Activated naive CD4-positive, alpha-beta T cell treated with anti-CD3 and anti-CD28 coated beads, Interleukin-2, amount 10 ng/mL, durations not matched to agents 7 days and 5 days (primary cell): ENCODE measurements at regions not wholly inside any gene's neighbourhood (a gene's known extent, or its start where the extent isn't known, plus 50 kb on each side); places are given as distances from the start of the nearest gene placed in this dataset.
"Not testable (repeated sequence)": the region's sequence is repeated elsewhere in the genome, so short reads cannot be mapped to it uniquely, and the experiment has no call there.

Experiments
- CTCF ChIA-PET: fragments of 350-600 bp; sonication (Branson Sonifier 250); formaldehyde crosslinking; loops from one replicate; lab custom pipeline; 2021; ENCODE audit warnings: antibody characterized with exemption; lab: Charles Lee
- DNase-seq: peaks from one replicate; pipeline ENCODE4 v3.0.0-alpha.2; 2020
- H3K27ac Mint-ChIP-seq: one replicate; pipeline ENCODE4 v1.8.0; 2021; ENCODE audit warnings: mild to moderate bottlenecking, moderate library complexity, mixed read lengths
- H3K27me3 Mint-ChIP-seq: one replicate; pipeline ENCODE4 v1.8.0; 2021; ENCODE audit warnings: mild to moderate bottlenecking, mixed read lengths
- H3K36me3 Mint-ChIP-seq: one replicate; pipeline ENCODE4 v1.8.0; 2021; ENCODE audit warnings: mixed read lengths
- H3K4me1 Mint-ChIP-seq: one replicate; pipeline ENCODE4 v1.8.0; 2021; ENCODE audit warnings: mixed read lengths
- H3K4me3 Mint-ChIP-seq: one replicate; pipeline ENCODE4 v1.8.0; 2021; ENCODE audit warnings: mild to moderate bottlenecking, moderate library complexity, mixed read lengths
- H3K9me3 Mint-ChIP-seq: one replicate; pipeline ENCODE4 v1.8.0; 2021; ENCODE audit warnings: mixed read lengths

GRCh38 chr21:9949510-9950289 is 571.7 kb upstream of the TPTE start:
- H3K4me3 Mint-ChIP-seq, H3K27me3 Mint-ChIP-seq, CTCF ChIA-PET, DNase-seq, H3K36me3 Mint-ChIP-seq, H3K27ac Mint-ChIP-seq, H3K4me1 Mint-ChIP-seq: not testable (repeated sequence)
- H3K9me3 Mint-ChIP-seq: peaks cover 33% of the 10 kb centered on the region

GRCh38 chr21:9950363-9950762 is 571.0 kb upstream of the TPTE start:
- CTCF ChIA-PET, H3K4me3 Mint-ChIP-seq, H3K36me3 Mint-ChIP-seq, DNase-seq, H3K27ac Mint-ChIP-seq, H3K4me1 Mint-ChIP-seq, H3K27me3 Mint-ChIP-seq: not testable (repeated sequence)
- H3K9me3 Mint-ChIP-seq: peaks cover 31% of the 10 kb centered on the region

DNA sequence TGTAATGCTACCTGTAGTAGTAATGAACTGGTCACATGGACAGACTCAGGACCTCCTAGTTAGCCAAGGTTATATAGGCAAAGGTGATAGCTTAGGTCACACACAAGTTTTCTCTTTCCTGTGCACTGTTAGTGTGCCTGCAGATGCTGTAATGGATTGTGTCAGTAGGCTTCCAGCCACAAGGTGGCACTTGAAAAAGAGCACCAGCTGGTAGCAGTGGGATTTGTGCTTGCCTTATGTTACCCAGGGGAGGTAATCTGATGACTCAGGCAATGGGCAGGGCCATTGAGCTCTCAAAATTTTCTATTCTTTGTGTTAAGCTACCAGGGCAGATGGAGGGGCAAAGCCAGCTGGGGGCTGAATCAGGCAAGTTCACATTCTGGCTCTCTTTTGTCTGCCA is 562.6 kb upstream of the TPTE start:
- H3K27me3 Mint-ChIP-seq, CTCF ChIA-PET, H3K4me1 Mint-ChIP-seq, H3K36me3 Mint-ChIP-seq, DNase-seq, H3K4me3 Mint-ChIP-seq, H3K9me3 Mint-ChIP-seq, H3K27ac Mint-ChIP-seq: not testable (repeated sequence)

- H3K4me3 Mint-ChIP-seq, H3K4me1 Mint-ChIP-seq, H3K36me3 Mint-ChIP-seq, CTCF ChIA-PET, H3K27me3 Mint-ChIP-seq, DNase-seq, H3K27ac Mint-ChIP-seq, H3K9me3 Mint-ChIP-seq: not testable (repeated sequence)
Observed at GRCh38 chr21:9959220-9959964, 562.0 kb upstream of the TPTE start.

DNA sequence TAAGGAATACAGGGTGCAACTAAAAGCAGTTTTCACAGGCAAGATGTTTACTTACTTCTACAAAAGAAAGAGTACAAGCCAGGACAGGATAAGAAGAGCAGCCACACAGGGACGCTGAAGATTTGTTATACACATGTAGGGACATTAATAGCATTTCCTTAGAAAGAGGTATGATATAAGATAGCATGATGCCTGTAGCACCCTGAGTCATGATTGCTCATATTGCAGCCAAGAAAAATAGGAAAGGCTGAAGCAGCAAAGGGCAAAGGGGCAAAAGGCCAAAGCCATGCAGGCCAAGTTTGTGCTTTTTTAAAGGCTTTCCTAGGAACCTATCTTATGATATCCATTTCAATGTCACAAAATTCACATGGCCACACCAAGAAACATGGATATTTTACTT is 552.0 kb upstream of the TPTE start:
- H3K27ac Mint-ChIP-seq, H3K4me3 Mint-ChIP-seq, DNase-seq, H3K27me3 Mint-ChIP-seq, CTCF ChIA-PET, H3K4me1 Mint-ChIP-seq, H3K36me3 Mint-ChIP-seq: not testable (repeated sequence)
- H3K9me3 Mint-ChIP-seq: peaks cover 13% of the 10 kb centered on the region

DNA sequence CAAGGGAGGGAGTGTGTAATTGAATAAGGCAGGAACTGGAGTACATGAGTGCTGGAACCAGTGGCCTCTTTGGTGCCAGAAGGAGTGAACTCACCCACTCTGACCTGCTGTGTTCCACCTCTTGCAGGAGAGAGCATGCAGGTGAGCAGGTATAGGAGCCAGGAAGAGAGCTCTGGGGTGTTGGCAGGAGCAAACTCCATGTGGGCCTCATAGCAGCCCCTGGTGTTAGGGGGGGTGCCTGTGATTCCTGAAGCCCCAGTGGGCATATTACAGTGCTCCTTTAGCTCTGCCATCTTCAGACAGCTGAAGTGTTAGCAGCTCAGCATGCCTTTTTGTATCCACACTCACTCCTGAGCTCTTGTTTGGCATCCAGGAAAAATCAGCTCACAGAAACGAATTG is 549.4 kb upstream of the TPTE start:
- DNase-seq, H3K4me1 Mint-ChIP-seq, H3K36me3 Mint-ChIP-seq, H3K27me3 Mint-ChIP-seq, CTCF ChIA-PET, H3K27ac Mint-ChIP-seq, H3K4me3 Mint-ChIP-seq: not testable (repeated sequence)
- peaks cover 14% of the 10 kb centered on the region for H3K9me3 Mint-ChIP-seq

DNA sequence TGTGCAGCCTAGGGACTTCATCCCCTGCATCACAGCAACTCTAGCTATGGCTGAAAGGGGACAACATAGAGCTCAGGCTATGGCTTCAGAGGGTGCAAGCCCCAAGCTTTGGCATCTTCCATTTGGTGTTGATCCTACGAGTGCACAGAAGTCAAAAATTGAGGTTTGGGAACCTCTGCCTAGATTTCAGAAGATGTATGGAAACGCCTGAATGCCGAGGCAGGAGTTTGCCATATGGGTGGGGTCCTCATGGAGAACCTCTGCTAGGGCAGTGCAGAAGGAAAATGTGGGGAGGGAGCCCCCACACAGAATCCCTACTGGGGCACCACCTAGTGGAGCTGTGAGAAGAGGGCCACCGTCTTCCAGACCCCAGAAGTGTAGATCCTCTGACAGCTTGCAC is 543.0 kb upstream of the TPTE start:
- peaks cover 21% of the 10 kb centered on the region for H3K9me3 Mint-ChIP-seq
- CTCF ChIA-PET, H3K36me3 Mint-ChIP-seq, DNase-seq, H3K27me3 Mint-ChIP-seq, H3K4me3 Mint-ChIP-seq, H3K4me1 Mint-ChIP-seq, H3K27ac Mint-ChIP-seq: not testable (repeated sequence)

GRCh38 chr21:9997507-9997906 is 523.9 kb upstream of the TPTE start:
- H3K27ac Mint-ChIP-seq, DNase-seq, H3K9me3 Mint-ChIP-seq, H3K27me3 Mint-ChIP-seq, H3K4me3 Mint-ChIP-seq, CTCF ChIA-PET, H3K36me3 Mint-ChIP-seq, H3K4me1 Mint-ChIP-seq: not testable (repeated sequence)

- DNase-seq, CTCF ChIA-PET, H3K27ac Mint-ChIP-seq, H3K4me1 Mint-ChIP-seq, H3K27me3 Mint-ChIP-seq, H3K36me3 Mint-ChIP-seq, H3K4me3 Mint-ChIP-seq: not testable (repeated sequence)
- H3K9me3 Mint-ChIP-seq: peaks cover 16% of the 10 kb centered on the region
Observed at GRCh38 chr21:10002762-10003313, 518.5 kb upstream of the TPTE start.

- CTCF ChIA-PET, H3K27ac Mint-ChIP-seq, H3K4me3 Mint-ChIP-seq, H3K27me3 Mint-ChIP-seq, H3K4me1 Mint-ChIP-seq, DNase-seq, H3K36me3 Mint-ChIP-seq: not testable (repeated sequence)
- peaks cover 20% of the 10 kb centered on the region for H3K9me3 Mint-ChIP-seq
Observed at GRCh38 chr21:10005791-10006190, 515.6 kb upstream of the TPTE start.

DNA sequence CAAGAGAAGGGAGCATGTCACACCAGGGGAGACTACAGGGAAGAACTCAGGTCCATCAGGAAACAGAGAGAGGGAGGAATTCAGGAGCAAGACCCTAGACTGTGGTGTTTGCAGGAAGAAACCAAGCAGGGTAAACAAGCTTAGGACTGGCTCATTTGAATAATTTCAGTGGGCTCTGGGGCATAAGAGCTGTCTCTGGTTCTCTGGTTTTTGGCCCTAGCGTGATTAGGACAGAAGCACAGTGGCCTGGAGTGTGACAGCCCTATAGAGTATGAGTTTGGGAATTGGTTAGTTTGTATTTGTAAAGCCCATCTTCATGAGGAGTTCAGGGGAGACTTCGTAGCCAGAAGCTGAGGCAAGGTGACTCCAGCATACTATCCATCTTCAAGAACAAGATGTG is 504.4 kb upstream of the TPTE start:
- H3K36me3 Mint-ChIP-seq, DNase-seq, H3K27ac Mint-ChIP-seq, H3K4me1 Mint-ChIP-seq, CTCF ChIA-PET, H3K4me3 Mint-ChIP-seq, H3K27me3 Mint-ChIP-seq: not testable (repeated sequence)
- H3K9me3 Mint-ChIP-seq: peaks cover 11% of the 10 kb centered on the region

DNA sequence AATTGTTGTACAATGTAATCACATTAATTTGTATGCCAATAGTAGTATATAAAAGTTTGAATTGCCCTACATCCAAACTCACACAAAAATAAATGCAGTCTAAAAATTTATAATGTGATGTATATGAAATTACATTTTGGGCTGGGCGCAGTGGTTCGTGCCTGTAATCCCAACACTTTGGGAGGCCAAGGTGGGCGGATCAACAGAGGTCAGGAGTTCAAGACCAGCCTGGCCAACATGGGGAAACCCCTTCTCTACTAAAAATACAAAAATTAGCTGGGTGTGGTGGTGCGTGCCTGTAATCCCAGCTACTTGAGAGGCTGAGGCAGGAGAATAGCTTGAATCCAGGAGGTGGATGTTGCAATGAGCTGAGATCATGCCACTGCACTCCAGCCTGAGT is 503.6 kb upstream of the TPTE start:
- H3K4me3 Mint-ChIP-seq, H3K4me1 Mint-ChIP-seq, CTCF ChIA-PET, H3K27ac Mint-ChIP-seq, H3K36me3 Mint-ChIP-seq, H3K9me3 Mint-ChIP-seq, H3K27me3 Mint-ChIP-seq, DNase-seq: not testable (repeated sequence)

DNA sequence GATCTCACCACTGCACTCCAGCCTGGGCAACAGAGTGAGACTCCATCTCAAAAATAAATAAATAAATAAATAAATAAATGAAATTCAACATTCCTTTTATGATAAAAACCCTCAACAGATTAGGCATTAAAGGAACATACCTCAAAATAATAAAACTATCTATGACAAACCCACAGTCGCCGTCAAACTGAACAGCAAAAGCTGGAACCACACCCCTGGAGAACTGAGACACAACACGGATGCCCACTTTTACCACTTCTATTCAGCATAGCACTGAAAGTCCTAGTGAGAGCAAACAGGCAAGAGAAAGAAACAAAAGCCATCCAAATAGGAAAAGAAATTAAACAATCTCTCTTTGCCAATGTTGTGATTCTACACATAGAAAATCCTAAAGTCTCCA is 499.9 kb upstream of the TPTE start:
- H3K36me3 Mint-ChIP-seq, DNase-seq, H3K27ac Mint-ChIP-seq, CTCF ChIA-PET, H3K27me3 Mint-ChIP-seq, H3K4me1 Mint-ChIP-seq, H3K4me3 Mint-ChIP-seq: not testable (repeated sequence)
- H3K9me3 Mint-ChIP-seq: peaks cover 15% of the 10 kb centered on the region

GRCh38 chr21:10022745-10023144 is 498.6 kb upstream of the TPTE start:
- H3K27ac Mint-ChIP-seq, H3K9me3 Mint-ChIP-seq, H3K36me3 Mint-ChIP-seq, H3K27me3 Mint-ChIP-seq, CTCF ChIA-PET, H3K4me1 Mint-ChIP-seq, DNase-seq, H3K4me3 Mint-ChIP-seq: not testable (repeated sequence)
